ENCODE measurements at regions not wholly inside any gene's neighbourhood (a gene's known extent, or its start where the extent isn't known, plus 50 kb on each side); places are given as distances from the start of the nearest gene placed in this dataset.

GRCh38 chr4:14952352-14952751, 49.9 kb upstream of the CPEB2 start:
- Mint-ChIP-seq H3K4me1 (no peaks in the 10 kb centered on the region), H3K27me3 (ENCODE audit: low read depth) (no peaks in the 10 kb centered on the region), H3K4me3 (no peak overlapping the region), H3K36me3 (ENCODE audit: insufficient read depth in 1 of 3, low read depth in 3 of 3) (no peaks in the 10 kb centered on the region), H3K9me3 (no peaks in the 10 kb centered on the region), H3K27ac (no peak overlapping the region)
- H3K18ac ChIP-seq (ENCODE audit: insufficient read length, low read depth, low read length): no peak overlapping the region
- H3T11ph ChIP-seq (ENCODE audit: low read length): no peak overlapping the region
- no peak overlapping the region for H3K27ac ChIP-seq (ENCODE audit: insufficient read length, low read depth, low read length)
- no peaks in the 10 kb centered on the region for H3K4me1 ChIP-seq (ENCODE audit: insufficient read depth, low read length)
- H3K9me3 ChIP-seq (ENCODE audit: control insufficient read depth, low read depth, low read length): no peaks in the 10 kb centered on the region
- H2BK120ac ChIP-seq (ENCODE audit: low read depth, low read length, poor library complexity, severe bottlenecking): no peak overlapping the region
- no peak overlapping the region for H2BK5ac ChIP-seq (ENCODE audit: insufficient read length, low read length)
- no peak overlapping the region for H2BK12ac ChIP-seq (ENCODE audit: insufficient read length, low read depth, low read length)
- no peak overlapping the region for H3K4ac ChIP-seq (ENCODE audit: low read depth, low read length)
- no peak for DNase-seq
- H2AK5ac ChIP-seq (ENCODE audit: insufficient read length, low read length): no peak overlapping the region
- no peak for TF ChIP-seq CTCF (conservative IDR thresholded peaks at IDR 0.05)
- H3K27me3 ChIP-seq (ENCODE audit: insufficient read depth, low read length): no peaks in the 10 kb centered on the region
- no peak overlapping the region for H4K91ac ChIP-seq (ENCODE audit: insufficient read length, low read depth, low read length)
- H3K4me2 ChIP-seq (ENCODE audit: insufficient read depth, insufficient read length, low read length): no peak overlapping the region
- no peak overlapping the region for H2AFZ ChIP-seq (ENCODE audit: low read length)
- H3K14ac ChIP-seq (ENCODE audit: insufficient read depth, low read length): no peak overlapping the region
- no peak overlapping the region for H3K23ac ChIP-seq (ENCODE audit: insufficient read length, low read depth, low read length)
- H4K5ac ChIP-seq (ENCODE audit: insufficient read length, low read depth, low read length): no peak overlapping the region
- no peaks in the 10 kb centered on the region for H3K79me2 ChIP-seq (ENCODE audit: insufficient read depth, low read length)
- no peaks in the 10 kb centered on the region for H3K23me2 ChIP-seq (ENCODE audit: insufficient read length, low read depth, low read length, poor library complexity, severe bottlenecking)
- no peak overlapping the region for H3K56ac ChIP-seq (ENCODE audit: insufficient read length, low read depth, low read length)
- no peaks in the 10 kb centered on the region for H3K79me1 ChIP-seq (ENCODE audit: insufficient read depth, low read depth, low read length, poor library complexity, severe bottlenecking)
- H2BK15ac ChIP-seq (ENCODE audit: low read depth, low read length): no peak overlapping the region
- no peak overlapping the region for H4K8ac ChIP-seq (replicated peaks; ENCODE audit: insufficient read length, low read depth, low read length)
- no peak overlapping the region for H3K9ac ChIP-seq (ENCODE audit: extremely low read depth, insufficient read length, low read length)
- H4K20me1 ChIP-seq (ENCODE audit: control insufficient read depth, insufficient read depth, insufficient read length): no peaks in the 10 kb centered on the region
- no peak overlapping the region for H2BK20ac ChIP-seq (ENCODE audit: low read depth, low read length, poor library complexity, severe bottlenecking)

Data from H9 (cell line).